GM12878 (cell line): ENCODE measurements at regions not wholly inside any gene's neighbourhood (a gene's known extent, or its start where the extent isn't known, plus 50 kb on each side); places are given as distances from the start of the nearest gene placed in this dataset.

Source experiments
- ATAC-seq: fragments of 200-7000 bp; cut with Tn5 transposase; 3 replicates; pipeline ENCODE4 v1.9.1; 2020; ENCODE audit warnings: mild to moderate bottlenecking, moderate library complexity
- BruUV-seq: library from RNA; stranded (reverse); fragments of 400-500 nt; replicated peaks from 2 replicates; lab custom pipeline; 2021; lab: Mats Ljungman, UMichigan
- CTCF ChIA-PET: fragments of 300-600 bp; sonication (Branson Sonifier 250); formaldehyde crosslinking; extraction: SDS; loops from one replicate; lab custom pipeline; 2021; ENCODE audit warnings: inconsistent platforms; lab: Yijun Ruan, JAX
- POLR2A ChIA-PET: fragments of 350-600 bp; formaldehyde crosslinking; extraction: SDS; loops from one replicate; lab custom pipeline; 2021; ENCODE audit warnings: inconsistent platforms; lab: Charles Lee
- RAD21 ChIA-PET: fragments of 300-600 bp; sonication (Branson Sonifier 250); formaldehyde crosslinking; loops from one replicate; lab custom pipeline; 2023; ENCODE audit warnings: antibody characterized with exemption; ENCODE audit not compliant: unreplicated experiment; lab: Charles Lee
- SMC1A ChIA-PET: fragments of 300-600 bp; sonication (Branson Sonifier 250); formaldehyde crosslinking; loops from one replicate; lab custom pipeline; 2023; ENCODE audit not compliant: unreplicated experiment, uncharacterized antibody; lab: Charles Lee
- DNase-seq: peaks from one replicate; pipeline ENCODE4 v3.0.0-alpha.2; 2011; ENCODE audit warnings: low read depth, low spot score
- FAIRE-seq: peaks from 3 replicates; lab custom pipeline; 2011; peaks lifted over from hg19 to GRCh38; lab: Jason Lieb, UNC
- H2AFZ ChIP-seq: 2 replicates; pipeline ENCODE4 v1.6.0; 2011; ENCODE audit warnings: low read depth, low read length, control low read depth; ENCODE audit not compliant: control insufficient read depth
- H3K27ac ChIP-seq: 2 replicates; pipeline ENCODE4 v1.5.1; 2011; ENCODE audit warnings: control low read depth; ENCODE audit not compliant: control insufficient read depth, insufficient read depth
- H3K27me3 ChIP-seq, 2 experiments: replicated peaks in 1 of 2; 2 replicates each; pipeline versions ENCODE4 v1.6.0 to v1.6.1; 2011; ENCODE audit warnings: low read length in 1 of 2; ENCODE audit not compliant: control insufficient read depth in 2 of 2, insufficient read depth in 2 of 2
- H3K36me3 ChIP-seq, 2 experiments: 2 replicates each; pipeline ENCODE4 v1.5.1; 2011; ENCODE audit warnings: low read length in 1 of 2; ENCODE audit not compliant: control insufficient read depth in 2 of 2, insufficient read depth in 2 of 2
- H3K4me1 ChIP-seq: 2 replicates; pipeline ENCODE4 v1.6.1; 2011; ENCODE audit warnings: mild to moderate bottlenecking, low read length, moderate library complexity, mixed read lengths; ENCODE audit not compliant: control insufficient read depth, insufficient read depth
- H3K4me2 ChIP-seq: 2 replicates; pipeline ENCODE4 v1.6.0; 2011; ENCODE audit warnings: control low read depth; ENCODE audit not compliant: control insufficient read depth, insufficient read depth
- H3K4me3 ChIP-seq: fragments of 200-600 bp; sonication (generic); 2 replicates; pipeline ENCODE4 v1.5.1; 2016
- H3K79me2 ChIP-seq: 2 replicates; pipeline ENCODE4 v1.6.0; 2011; ENCODE audit warnings: low read length; ENCODE audit not compliant: control insufficient read depth, insufficient read depth
- H3K9ac ChIP-seq: 2 replicates; pipeline ENCODE4 v1.8.0; 2011; ENCODE audit warnings: low read length, control low read depth, mixed read lengths; ENCODE audit not compliant: control insufficient read depth, insufficient read depth
- H3K9me3 ChIP-seq: replicated peaks from 3 replicates; pipeline ENCODE4 v1.5.1; 2011; ENCODE audit warnings: mild to moderate bottlenecking, low read length; ENCODE audit not compliant: control insufficient read depth, insufficient read depth
- H4K20me1 ChIP-seq: 2 replicates; pipeline ENCODE4 v1.6.0; 2011; ENCODE audit not compliant: control insufficient read depth, insufficient read depth
- BMI1 ChIP-seq: fragments of 450-650 bp; IDR thresholded peaks from 2 replicates; pipeline ENCODE4 v1.6.1; 2016; ENCODE audit warnings: mild to moderate bottlenecking, moderate library complexity, borderline replicate concordance
- CBX3 ChIP-seq: fragments of 200-600 bp; sonication (generic); IDR thresholded peaks from 2 replicates; pipeline ENCODE4 v1.6.1; 2016; ENCODE audit warnings: low read depth, borderline replicate concordance
- CUX1 ChIP-seq: IDR thresholded peaks from 2 replicates; pipeline ENCODE4 v1.6.1; 2012; ENCODE audit warnings: improper control_type of control experiment, low read depth, low read length; ENCODE audit not compliant: insufficient replicate concordance
- EZH2 ChIP-seq: IDR thresholded peaks from 2 replicates; pipeline ENCODE4 v1.6.1; 2012; ENCODE audit warnings: low read depth, mild to moderate bottlenecking, control low read depth, inconsistent platforms, low read length, borderline replicate concordance; ENCODE audit not compliant: control insufficient read depth
- GABPA ChIP-seq: IDR thresholded peaks from 2 replicates; pipeline ENCODE4 v1.6.1; 2014; ENCODE audit warnings: antibody characterized with exemption, low read depth, mild to moderate bottlenecking, inconsistent platforms
- LARP7 ChIP-seq: fragments of 450-650 bp; IDR thresholded peaks from 2 replicates; pipeline ENCODE4 v1.6.1; 2017; ENCODE audit warnings: mild to moderate bottlenecking
- PAX5 ChIP-seq: IDR thresholded peaks from 2 replicates; pipeline ENCODE4 v1.6.1; 2011; ENCODE audit warnings: low read depth, low read length, borderline replicate concordance
- POLR2AphosphoS5 ChIP-seq: IDR thresholded peaks from 2 replicates; pipeline ENCODE4 v1.6.1; 2011; ENCODE audit warnings: mild to moderate bottlenecking, low read length, inconsistent platforms
- RBBP5 ChIP-seq: fragments of 200-600 bp; sonication (generic); conservative IDR thresholded peaks from 2 replicates; pipeline ENCODE4 v1.6.1; 2016
- SUPT20H ChIP-seq: IDR thresholded peaks from 2 replicates; pipeline ENCODE4 v1.6.1; 2011; ENCODE audit warnings: low read depth, mild to moderate bottlenecking, low read length, moderate library complexity, borderline replicate concordance; ENCODE audit not compliant: control insufficient read depth
- ZNF24 ChIP-seq: fragments of 450-650 bp; IDR thresholded peaks from 2 replicates; pipeline ENCODE4 v1.6.1; 2017; ENCODE audit warnings: antibody characterized with exemption, mild to moderate bottlenecking
- WGBS: methylation state at CpG from one replicate; pipeline ENCODE4 v1.1.6; 2016; ENCODE audit warnings: low lambda C conversion rate; ENCODE audit not compliant: insufficient replicate concordance, insufficient coverage; ENCODE audit errors: missing lambda C conversion rate; 5-methylcytosine and 5-hydroxymethylcytosine counted together
- in situ Hi-C: fragments of 300-500 bp; cut with MboI; formaldehyde crosslinking; loops from 9 replicates; pipeline ENCODE4 v1.14.3; 2018; ENCODE audit warnings: mixed read lengths
- intact Hi-C: fragments of 100-400 bp; cut with micrococcal nuclease; formaldehyde crosslinking; loops from one replicate; pipeline ENCODE4 v1.14.2; 2022; ENCODE audit not compliant: unreplicated experiment
- TF ChIP-seq, protein P1 (sequence below): IDR thresholded peaks from 2 replicates; pipeline ENCODE4 v1.6.1; 2012; ENCODE audit warnings: low read depth, low read length, improper control_type of control experiment

GRCh38 chr3:132972333-132972732 is 65.9 kb upstream of the TMEM108 start (continued):
- TF ChIP-seq LARP7 (no peak), PAX5 (no peak), RBBP5 (no peak)
- TF ChIP-seq, all 136 proteins: peak for 0

- 0% methylated on average over 2 of the region's 2 CpGs for WGBS
- no TSS peak for BruUV-seq
Measured at GRCh38 chr3:132966374-132966773, 71.8 kb upstream of the TMEM108 start.

GRCh38 chr3:132964266-132964665 is 73.9 kb upstream of the TMEM108 start:
- CTCF ChIA-PET: no interaction called here
- ATAC-seq (no peak), DNase-seq (no peak), FAIRE-seq (no peak)
- Histone ChIP-seq H3K79me2 (no peaks in the 10 kb centered on the region), H3K27me3 (no peaks in the 10 kb centered on the region), H3K4me2 (no peak overlapping the region), H3K4me3 (no peak overlapping the region), H3K27ac (no peak overlapping the region), H3K4me1 (no peaks in the 10 kb centered on the region), H4K20me1 (no peaks in the 10 kb centered on the region), H3K9ac (no peak overlapping the region), H3K36me3 (no peaks in the 10 kb centered on the region), H2AFZ (no peak overlapping the region), H3K9me3 (no peaks in the 10 kb centered on the region)
- intact Hi-C loops: no loop called here
- POLR2A ChIA-PET: no interaction called here
- WGBS: 0% methylated on average over 3 of the region's 3 CpGs
- RAD21 ChIA-PET: no interaction called here
- BruUV-seq: no TSS peak
- in situ Hi-C loops: no loop called here
- SMC1A ChIA-PET: no interaction called here
- TF ChIP-seq CBX3 (no peak), GABPA (no peak), CUX1 (no peak), POLR2AphosphoS5 (no peak)

More at GRCh38 chr3:132966374-132966773, 71.8 kb upstream of the TMEM108 start:
- intact Hi-C loops: no loop called here
- ChIA-PET SMC1A (no interaction called here), RAD21 (no interaction called here)
- Histone ChIP-seq H4K20me1 (no peaks in the 10 kb centered on the region), H3K27me3 (no peaks in the 10 kb centered on the region), H3K36me3 (no peaks in the 10 kb centered on the region), H2AFZ (no peak overlapping the region), H3K4me1 (no peaks in the 10 kb centered on the region), H3K9me3 (no peaks in the 10 kb centered on the region), H3K79me2 (no peaks in the 10 kb centered on the region), H3K4me2 (no peak overlapping the region), H3K4me3 (no peak overlapping the region), H3K27ac (no peak overlapping the region)
- FAIRE-seq (no peak), ATAC-seq (no peak)
- in situ Hi-C loops: no loop called here
- no peak for TF ChIP-seq SUPT20H
- TF ChIP-seq, protein P1, sequence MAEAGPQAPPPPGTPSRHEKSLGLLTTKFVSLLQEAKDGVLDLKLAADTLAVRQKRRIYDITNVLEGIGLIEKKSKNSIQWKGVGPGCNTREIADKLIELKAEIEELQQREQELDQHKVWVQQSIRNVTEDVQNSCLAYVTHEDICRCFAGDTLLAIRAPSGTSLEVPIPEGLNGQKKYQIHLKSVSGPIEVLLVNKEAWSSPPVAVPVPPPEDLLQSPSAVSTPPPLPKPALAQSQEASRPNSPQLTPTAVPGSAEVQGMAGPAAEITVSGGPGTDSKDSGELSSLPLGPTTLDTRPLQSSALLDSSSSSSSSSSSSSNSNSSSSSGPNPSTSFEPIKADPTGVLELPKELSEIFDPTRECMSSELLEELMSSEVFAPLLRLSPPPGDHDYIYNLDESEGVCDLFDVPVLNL: no peak
- no peak for TF ChIP-seq BMI1
- no peak for TF ChIP-seq ZNF24
- no peak for TF ChIP-seq EZH2
- TF ChIP-seq, all 136 proteins: peak for 0
- POLR2A ChIA-PET: no interaction called here
- no peak overlapping the region for H3K9ac ChIP-seq
- no peak for DNase-seq
- CTCF ChIA-PET: no interaction called here
